SKM-1 (cell line): ENCODE measurements at regions not wholly inside any gene's neighbourhood (a gene's known extent, or its start where the extent isn't known, plus 50 kb on each side); places are given as distances from the start of the nearest gene placed in this dataset.
"Not testable (repeated sequence)": the region's sequence is repeated elsewhere in the genome, so short reads cannot be mapped to it uniquely, and the experiment has no call there.

Experiments
- DNase-seq: peaks from one replicate; lab custom pipeline; 2025; ENCODE audit not compliant: unreplicated experiment; lab: John Stamatoyannopoulos, UW

DNA sequence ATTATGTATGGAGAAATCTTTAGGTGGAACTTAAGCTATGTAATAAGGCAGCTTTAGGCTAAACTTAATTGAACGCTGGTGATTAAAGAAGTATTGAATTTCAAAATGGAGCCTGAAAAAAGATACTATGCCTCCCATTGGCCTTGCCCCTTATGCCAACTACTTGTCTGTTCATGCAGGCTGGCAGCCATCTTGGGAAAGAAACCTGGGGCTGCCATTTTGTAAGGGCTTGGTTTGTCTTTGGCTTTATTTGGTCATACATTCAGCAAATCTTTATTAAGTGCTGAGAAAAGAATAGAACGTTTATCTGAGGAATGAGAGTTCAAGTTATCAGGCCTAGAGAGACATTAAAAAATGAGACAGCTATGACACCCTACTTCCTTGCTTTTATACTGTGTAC, 231.3 kb downstream of the KCNE4 start:
- DNase-seq: no peak

DNA sequence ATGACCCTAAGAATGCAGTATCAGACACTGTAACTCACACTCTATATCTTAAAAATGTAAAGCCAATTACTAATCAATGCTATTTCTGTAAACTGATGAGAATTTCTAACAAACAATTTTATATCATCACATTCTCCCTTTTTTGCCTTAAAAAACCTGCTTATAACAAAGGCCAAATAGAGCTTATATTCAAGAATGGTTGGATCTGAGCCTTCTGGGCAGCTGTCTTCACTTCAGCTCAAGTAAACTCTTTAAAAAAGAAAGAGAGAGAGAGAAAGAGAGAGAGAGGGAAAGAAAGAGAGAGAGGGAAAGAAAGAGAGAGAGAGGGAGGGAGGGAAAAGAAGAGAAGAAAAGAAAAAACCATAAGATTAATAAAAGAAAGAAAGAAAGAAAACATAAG, 231.8 kb downstream of the KCNE4 start:
- DNase-seq: no peak

DNA sequence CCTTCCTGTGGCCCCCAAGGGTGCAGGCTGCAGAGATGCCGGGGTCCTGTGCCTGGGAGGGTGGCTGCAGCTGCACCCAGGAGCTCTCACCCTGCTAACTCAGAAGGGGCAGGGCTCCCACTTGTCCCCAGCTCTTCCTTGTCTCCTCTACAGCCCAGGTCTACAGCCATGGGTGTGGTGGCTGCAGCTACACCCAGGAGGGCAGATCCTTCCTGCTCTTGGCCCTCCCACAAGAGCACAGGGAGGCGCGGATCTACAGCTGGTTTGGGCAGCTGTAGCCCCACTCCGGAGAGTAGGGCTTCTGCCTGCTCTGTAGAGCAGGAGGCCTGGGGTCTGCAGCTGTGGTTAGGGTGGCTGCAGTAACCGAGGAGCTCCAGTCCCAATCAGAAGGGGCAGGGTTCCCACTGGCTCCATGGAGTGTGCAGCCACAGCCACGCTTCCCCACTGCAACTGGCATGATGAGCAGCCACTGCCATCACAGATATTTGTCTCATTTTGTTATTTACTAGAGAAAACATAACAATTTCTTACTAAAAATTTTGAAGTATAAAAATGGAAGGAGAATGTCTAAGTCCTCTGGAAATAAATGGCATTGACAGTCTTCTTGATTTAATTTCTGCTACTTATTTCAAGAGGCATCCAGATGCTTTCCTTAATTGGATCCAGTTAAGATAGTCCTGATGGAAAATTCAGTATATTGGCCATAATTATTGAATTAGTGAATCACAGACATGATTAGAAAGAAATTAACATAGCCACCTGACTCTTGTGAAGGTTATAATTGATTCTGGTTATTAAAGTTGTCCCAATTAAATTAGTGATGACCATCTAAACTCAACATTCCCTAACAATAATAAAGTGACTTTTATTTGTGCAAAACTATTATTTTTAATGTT, 233.6 kb downstream of the KCNE4 start:
- DNase-seq: no peak

DNA sequence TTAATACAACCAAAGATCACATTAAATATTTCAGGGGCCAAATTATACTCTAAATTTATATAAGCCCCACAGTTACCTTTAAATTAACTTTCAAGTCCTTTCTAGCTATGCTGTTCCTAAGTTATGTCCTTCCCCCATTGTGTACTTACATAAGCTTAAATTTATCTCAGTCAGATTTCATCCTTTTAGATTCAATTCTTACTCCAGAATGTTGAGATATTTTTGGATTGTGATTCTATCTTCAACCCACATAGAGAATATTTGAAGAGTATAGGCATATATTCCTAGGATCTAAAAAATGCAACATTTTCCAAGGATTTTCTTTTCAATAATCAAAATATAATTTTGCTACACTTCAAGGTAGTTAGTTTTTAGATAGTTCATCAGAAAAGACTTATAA, 242.8 kb downstream of the KCNE4 start:
- no peak for DNase-seq

DNA sequence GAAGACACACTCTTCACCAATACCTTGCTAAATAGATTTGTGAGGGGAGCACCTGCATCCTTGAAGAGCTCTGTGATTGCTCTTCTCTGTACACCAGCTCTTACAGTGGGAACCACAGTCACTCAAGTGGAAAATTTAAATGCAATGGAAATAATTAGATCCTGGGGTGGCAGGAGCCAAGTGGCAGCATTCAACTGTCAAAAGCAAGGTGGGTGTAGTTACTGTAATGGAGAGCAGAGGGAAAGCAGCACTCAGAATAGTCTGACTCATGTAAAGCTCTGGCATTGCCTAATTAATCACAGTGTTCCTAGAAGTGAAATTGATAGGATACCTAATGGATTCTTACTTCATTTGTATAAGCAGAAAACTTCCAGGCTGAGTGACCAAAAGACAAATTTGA, 245.8 kb downstream of the KCNE4 start:
- DNase-seq: no peak

DNA sequence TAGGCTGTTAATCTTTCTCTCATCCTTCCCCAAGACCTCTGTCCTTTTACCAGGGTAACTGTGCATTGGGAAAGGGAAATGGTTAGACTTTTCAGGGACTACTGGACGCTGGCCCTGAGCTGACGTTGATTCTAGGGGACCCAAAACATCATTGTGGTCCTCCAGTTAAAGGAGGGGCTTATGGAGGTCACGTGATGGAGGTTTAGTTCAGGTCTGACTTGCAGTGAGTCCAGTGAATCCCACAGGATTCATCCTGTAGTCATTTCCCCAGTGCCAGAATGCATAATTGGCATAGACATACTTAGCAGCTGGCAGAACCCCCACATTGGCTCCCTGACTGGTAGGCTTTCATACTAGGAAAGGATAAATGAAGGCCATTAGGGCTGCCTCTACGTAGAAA, 246.3 kb downstream of the KCNE4 start:
- not testable (repeated sequence) for DNase-seq

DNA sequence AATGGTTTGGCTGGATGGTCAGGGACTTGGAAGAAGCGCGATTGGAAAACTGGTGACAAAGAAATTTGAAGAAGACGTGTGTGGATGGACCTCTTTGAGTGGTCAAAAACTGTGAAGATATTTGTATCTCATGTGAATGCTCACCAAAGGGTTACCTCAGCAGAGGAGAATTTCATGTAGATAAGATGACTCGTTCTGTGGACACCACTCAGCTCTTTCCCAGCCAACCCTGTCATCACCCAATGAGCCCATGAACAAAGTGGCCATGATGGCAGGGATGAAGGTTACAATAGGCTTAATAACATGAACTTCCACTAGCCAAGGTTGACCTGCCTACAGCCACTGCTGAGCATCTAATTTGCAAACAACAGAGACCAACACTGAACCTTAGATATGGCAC, 248.3 kb downstream of the KCNE4 start:
- DNase-seq: no peak

DNA sequence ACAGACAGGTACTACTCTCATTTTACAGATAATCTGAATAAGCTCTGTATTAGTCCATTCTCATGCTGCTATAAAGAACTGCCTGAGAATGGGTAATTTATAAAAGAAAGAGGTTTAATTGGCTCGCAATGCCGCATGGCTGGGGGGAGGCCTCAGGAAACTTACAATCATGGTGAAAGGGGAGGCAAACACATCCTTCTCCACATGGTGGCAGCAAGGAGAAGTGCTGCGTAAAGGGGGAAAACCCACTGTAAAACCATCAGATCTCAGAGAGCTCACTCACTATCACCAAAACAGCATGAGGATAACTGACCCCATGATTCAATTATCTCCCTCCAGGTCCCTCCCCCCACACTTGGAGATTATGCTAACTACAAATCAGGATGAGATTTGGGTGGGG, 254.4 kb downstream of the KCNE4 start:
- DNase-seq: no peak

DNA sequence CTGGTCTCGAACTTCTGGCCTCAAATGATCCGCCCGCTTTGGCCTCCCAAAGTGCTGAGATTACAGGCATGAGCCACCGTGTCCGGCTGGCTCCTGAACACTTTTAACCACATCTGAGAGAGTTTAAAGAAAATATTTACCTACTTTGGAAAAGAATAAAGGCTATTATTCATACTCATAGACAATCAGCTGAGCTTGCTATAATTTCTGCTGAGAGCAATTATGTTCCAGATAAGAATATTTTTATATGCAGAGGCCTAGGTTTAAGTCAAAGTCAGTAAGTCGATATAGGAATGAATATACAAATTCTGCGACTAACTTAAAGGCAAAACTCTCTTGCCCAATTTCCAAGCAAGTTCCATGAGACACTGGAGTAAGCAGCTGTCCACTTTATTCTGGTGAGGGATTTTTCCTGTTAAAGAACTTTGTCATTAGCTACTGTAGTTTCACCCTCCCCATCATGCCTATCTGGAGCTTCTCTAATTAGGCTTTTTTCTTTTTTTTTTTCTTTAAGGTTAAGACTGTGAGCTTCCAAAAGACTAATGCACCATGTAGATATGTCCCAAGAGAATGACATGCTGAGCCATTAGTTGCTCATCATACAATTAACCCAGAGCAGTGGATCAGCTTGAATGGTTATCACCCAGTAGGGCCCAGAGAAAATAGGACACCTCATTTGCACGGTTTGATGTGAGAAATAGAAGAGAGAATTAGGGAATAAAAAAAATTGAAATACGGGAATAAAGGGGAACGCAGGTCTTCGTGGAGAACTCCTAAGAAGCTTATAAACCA, 260.1 kb downstream of the KCNE4 start:
- no peak for DNase-seq

DNA sequence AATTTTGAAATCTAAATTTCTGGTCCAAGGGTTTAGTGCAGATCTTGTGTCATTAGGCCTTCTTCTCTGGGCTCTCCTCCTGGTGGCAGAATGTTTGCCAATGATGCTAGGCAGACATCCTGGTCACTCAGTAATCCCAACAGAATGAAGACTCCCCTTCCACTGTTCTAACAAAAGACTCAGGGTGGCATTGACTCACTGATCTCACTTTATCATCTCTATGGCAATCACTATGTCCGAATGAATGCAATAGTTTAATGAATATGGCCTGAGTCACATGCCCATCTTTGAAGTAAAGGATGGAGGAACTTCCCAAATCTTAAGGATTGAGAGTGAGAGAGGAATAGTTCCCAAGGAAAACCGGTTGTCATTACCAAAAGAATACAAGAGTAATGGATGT, 261.1 kb downstream of the KCNE4 start:
- DNase-seq: no peak

DNA sequence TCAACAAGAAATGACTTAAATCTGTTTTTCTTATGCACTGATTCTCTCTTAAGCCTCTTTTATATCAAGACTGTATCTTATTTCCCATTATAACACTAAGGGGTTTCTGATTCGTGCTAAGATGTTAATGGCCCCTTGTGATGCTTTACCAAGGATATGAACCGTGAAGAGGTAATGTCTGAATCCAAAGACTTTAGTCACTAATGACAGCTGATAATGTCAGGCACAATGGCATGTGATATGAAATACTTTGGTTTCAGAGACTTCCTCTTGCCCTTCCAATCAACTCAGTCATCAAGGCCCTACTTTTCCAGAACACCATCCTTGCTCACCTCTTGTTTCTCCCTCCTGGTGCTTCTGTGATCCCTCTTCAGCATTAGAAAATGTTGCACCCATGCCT, 262.8 kb downstream of the KCNE4 start:
- DNase-seq: no peak

DNA sequence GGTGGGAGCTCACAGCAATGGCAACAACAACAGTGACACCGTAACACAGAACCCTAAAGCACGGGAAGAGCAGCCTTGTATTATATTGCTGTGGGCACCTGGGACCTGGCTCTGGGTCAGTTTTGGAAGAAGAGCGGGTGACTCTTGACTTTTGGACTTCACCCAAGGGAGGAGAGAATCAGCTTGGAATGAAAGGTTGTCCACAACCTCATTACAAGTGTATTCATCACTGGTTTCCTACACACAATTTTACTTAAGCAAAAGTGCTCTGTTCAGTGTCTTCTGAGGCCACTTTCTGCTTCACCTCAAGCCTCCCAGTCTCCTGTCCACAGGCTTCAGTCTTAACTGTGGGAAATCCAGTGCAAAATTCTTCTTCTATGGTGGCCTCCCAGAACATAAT, 263.8 kb downstream of the KCNE4 start:
- no peak for DNase-seq

DNA sequence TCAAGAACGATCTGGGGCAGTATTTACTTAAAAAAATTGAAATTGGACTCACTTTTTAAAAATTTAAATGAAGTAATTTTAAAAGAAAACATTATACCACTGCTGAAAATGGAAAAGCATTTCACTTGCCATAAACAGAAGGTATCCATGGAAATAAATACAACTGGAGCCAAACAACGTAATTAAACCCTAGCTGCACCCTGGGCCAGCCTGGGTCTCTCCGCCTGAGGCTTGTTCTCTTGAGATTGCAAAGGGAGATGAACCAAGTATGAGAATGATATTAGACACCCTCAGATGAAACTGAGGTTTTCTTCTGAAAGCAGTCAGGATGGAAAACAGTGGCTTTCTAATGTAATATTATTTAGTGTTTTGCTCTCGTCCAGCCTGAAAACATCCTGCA, 264.4 kb downstream of the KCNE4 start:
- DNase-seq: no peak

DNA sequence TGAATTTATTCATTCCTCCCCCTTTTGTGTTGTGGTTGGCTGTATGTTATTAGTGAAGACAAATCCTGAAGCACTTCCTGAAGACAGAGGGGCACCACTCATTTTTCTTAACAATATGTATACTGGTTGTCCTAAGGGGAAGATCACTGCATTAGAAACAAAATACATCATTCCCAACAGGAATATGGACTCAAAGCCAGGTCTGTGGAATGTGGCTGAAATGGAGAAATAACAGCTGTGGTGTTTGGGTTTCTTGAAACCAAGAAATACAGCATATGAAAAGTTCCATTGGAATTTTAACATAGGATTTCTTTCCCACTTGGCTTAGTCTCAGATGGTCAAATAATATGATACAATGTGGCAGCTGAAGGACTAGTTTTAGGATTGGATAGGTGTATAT, 267.6 kb downstream of the KCNE4 start:
- no peak for DNase-seq

DNA sequence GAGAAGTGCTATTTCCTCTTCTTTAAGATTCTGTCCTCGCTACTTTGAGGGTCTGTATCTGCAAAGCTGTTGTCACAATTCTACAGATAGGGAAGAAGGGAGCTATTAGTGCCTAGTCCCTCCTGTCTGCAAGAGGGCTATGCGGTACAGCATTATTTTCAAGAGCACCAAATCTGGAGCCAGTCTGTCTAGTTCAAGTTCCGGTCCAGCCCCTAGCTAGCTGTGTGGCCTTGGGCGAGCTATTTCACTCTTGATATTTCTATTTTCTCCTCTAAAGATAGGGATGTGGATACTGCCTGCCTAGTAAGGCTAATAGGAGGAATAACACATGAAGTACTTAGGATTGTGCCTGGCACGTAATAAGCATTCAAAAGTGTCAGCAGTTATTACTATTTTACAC, 272.4 kb downstream of the KCNE4 start:
- DNase-seq: no peak

DNA sequence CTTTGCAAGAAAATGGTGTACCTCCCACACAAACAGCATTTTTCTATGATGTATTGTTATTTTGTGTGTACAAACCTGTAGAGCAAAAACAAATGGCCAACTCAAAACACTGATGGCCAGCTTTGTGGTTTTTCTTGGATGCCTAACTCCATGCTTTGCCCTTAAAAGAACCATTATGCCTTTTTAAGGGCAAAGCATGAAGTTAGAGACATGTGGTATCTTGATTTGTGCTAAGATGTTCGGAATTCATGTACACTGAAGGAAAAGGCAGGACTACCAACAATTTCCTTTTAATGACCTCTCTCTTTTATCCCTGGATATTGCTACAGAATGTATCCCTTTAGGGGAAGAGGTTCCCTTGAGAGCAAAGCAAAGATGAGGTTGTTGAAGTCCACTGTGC, 273.6 kb downstream of the SCG2 start:
- no peak for DNase-seq

DNA sequence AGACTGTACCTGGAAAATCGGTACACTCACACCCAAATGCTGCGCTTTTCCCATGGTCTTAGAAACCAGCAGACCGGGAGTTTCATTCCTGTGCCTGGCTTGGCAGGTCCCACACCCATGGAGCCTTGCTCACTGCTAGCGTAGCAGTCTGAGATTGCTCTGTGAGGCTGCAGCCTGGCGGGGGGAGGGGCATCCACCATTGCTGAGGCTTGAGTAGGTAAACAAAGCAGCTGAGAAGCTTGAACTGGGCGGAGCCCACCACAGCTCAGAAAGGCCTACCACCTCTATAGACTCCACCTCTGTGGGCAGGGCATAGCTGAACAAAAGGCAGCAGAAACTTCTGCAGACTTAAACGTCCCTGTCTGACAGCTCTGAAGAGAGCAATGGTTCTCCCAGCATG, 271.4 kb downstream of the SCG2 start:
- not testable (repeated sequence) for DNase-seq

DNA sequence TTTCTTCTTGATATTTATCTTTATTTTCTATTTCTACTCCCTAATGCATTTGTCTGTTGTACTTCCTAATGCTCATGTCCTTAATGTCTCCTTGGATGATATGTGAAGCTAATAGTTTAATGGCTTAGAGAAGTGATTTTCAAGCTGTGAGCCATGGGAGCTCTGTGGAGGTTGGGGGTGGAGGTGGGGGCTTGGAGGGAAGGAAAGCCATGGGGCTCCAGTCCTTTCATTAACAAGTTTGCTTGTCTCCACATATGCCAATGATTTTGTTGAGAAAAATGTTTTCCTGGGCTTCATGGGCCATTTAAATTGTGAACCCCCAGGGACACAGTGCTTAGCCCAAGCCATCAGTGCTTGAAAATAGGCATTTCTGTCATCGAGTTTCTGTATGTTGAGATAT, 264.1 kb downstream of the SCG2 start:
- no peak for DNase-seq

DNA sequence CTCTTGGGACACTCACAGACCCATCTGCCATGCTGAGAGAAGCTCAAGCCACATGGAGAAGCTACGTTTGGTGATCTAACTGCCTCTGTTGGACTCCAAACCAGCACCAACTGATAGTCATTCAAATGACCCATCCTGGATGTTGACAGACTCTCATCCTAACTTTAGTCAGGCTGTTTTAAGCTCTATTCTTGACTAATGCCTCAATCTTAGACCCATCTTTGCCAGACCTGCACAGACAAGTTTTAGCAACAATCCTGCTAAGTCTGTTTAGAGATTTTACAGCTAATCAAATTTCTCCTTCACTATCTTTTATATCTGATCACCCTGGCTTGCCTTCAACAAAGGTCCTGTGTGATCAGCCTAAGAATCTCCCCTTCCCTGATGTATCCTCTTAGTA, 245.1 kb downstream of the SCG2 start:
- DNase-seq: no peak

DNA sequence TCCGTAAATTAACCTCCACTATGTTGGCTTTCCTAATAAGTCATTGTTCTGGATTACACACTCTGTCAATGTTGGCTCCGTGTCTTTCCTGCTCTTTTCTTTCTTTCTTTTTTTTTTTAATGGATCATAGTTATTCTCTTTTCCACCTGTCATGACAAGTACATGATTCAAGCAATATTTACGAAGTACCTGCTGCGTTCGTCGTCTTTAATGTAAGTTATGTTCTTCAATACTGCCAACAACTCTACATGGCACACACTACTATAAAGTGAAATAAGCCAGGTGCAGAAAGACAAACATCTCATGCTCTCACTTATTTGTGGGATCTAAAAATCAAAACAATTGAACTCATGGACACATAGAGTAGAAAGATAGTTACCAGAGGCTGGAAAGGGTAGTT, 239.1 kb downstream of the SCG2 start:
- DNase-seq: no peak

DNA sequence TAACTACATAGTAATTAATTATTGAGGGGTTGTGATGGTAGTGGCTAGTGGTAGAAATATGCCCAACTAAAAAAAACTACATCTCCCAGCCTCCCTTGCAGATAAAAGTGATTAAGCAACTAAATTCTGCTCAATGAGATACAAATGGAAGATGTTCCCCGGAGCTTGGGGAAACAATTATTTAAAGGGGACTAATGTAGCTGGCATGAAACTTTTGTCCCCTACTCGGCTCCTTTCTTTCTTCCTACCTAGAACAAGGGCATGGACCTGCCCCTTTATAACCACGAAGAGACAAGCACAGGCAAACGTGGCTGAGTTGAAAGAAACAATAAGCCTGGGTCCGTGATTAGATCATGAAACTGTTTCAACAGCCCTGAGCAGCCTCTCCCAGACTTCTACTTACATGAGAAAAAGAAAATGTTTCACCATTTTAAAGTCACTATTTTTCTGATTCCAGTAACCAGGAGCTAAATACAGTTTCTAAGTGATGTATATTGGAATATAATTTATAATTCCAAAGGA, 236.9 kb downstream of the SCG2 start:
- DNase-seq: no peak

DNA sequence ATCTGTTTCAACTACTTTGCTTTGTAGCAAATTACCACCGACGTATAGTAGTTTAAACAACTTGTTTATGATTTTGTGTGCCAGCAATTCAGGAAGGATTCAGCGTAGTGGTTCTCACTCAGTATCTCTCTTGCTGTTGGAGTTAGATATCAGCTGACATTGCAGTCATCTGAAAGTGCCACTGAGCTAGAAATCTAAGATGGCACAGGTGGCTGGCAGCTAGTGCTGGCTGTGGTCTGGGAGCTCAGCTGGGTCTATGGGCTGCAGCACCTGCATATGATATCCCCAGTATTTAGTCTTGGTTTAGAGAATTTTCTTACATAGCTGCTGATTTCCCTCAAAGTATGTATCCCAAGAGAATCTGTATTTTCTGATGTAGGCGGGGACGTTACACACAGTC, 235.6 kb downstream of the SCG2 start:
- DNase-seq: no peak
